CD4-positive, CD25-positive, alpha-beta regulatory T cell (primary cell): ENCODE measurements at regions not wholly inside any gene's neighbourhood (a gene's known extent, or its start where the extent isn't known, plus 50 kb on each side); places are given as distances from the start of the nearest gene placed in this dataset.

Experiments
- ATAC-seq, 2 donors: fragments of 150-1000 bp; cut with Tn5 transposase; one replicate each; pipeline ENCODE4 v1.10.0; 2021; ENCODE audit warnings: low read depth in 2 of 2, moderate number of reproducible peaks in 2 of 2, moderate library complexity in 1 of 2
- DNase-seq, 3 donors: peaks; one replicate each; pipeline versions ENCODE4 v3.0.0 to v3.0.0-alpha.2; 2012 to 2022; ENCODE audit warnings: mixed read lengths in 1 of 3
- H3K27ac ChIP-seq: one replicate; pipeline ENCODE4 v1.7.0; 2013; ENCODE audit warnings: mild to moderate bottlenecking, low read length; ENCODE audit not compliant: insufficient read depth, poor library complexity, severe bottlenecking
- H3K27me3 ChIP-seq: one replicate; pipeline ENCODE4 v1.7.0; 2013; ENCODE audit warnings: low read length; ENCODE audit not compliant: control insufficient read depth, insufficient read depth
- H3K36me3 ChIP-seq: one replicate; pipeline ENCODE4 v1.7.0; 2013; ENCODE audit warnings: mild to moderate bottlenecking, low read length, moderate library complexity; ENCODE audit not compliant: control insufficient read depth, insufficient read depth
- H3K4me1 ChIP-seq: 2 replicates; pipeline ENCODE4 v1.7.0; 2013; ENCODE audit warnings: mild to moderate bottlenecking, low read length; ENCODE audit not compliant: insufficient read depth, control insufficient read depth, poor library complexity, severe bottlenecking
- H3K4me3 ChIP-seq: one replicate; pipeline ENCODE4 v1.7.0; 2013; ENCODE audit warnings: low read depth, mild to moderate bottlenecking, low read length, moderate library complexity
- H3K9me3 ChIP-seq, 2 experiments: 1 replicate in 1 of 2; 2 replicates in 1 of 2; pipeline ENCODE4 v1.7.0; 2013; ENCODE audit warnings: low read length in 2 of 2, mild to moderate bottlenecking in 1 of 2, moderate library complexity in 1 of 2; ENCODE audit not compliant: control insufficient read depth in 2 of 2
- H3K27ac Mint-ChIP-seq, 3 donors: one replicate each; pipeline ENCODE4 v1.8.0; 2020 to 2022; ENCODE audit warnings: mild to moderate bottlenecking in 3 of 3, mixed read lengths in 3 of 3, moderate library complexity in 2 of 3
- H3K27me3 Mint-ChIP-seq: one replicate; pipeline ENCODE4 v1.8.0; 2022; ENCODE audit warnings: mild to moderate bottlenecking, mixed read lengths
- H3K36me3 Mint-ChIP-seq: one replicate; pipeline ENCODE4 v1.8.0; 2020; ENCODE audit warnings: mixed read lengths
- H3K4me1 Mint-ChIP-seq, 4 donors: one replicate each; pipeline ENCODE4 v1.8.0; 2020 to 2022; ENCODE audit warnings: mixed read lengths in 4 of 4, mild to moderate bottlenecking in 1 of 4
- H3K4me3 Mint-ChIP-seq, 4 donors: one replicate each; pipeline ENCODE4 v1.8.0; 2020 to 2022; ENCODE audit warnings: mild to moderate bottlenecking in 4 of 4, mixed read lengths in 4 of 4, moderate library complexity in 3 of 4
- H3K9me3 Mint-ChIP-seq, 7 donors: one replicate each; pipeline ENCODE4 v1.8.0; 2020 to 2022; ENCODE audit warnings: mixed read lengths in 7 of 7, mild to moderate bottlenecking in 3 of 7, moderate library complexity in 2 of 7

- Mint-ChIP-seq H3K36me3 (no peaks in the 10 kb centered on the region), H3K4me3 (no peak overlapping the region), H3K4me1 (no peaks in the 10 kb centered on the region), H3K27ac (no peak overlapping the region), H3K27me3 (no peaks in the 10 kb centered on the region), H3K9me3 (peaks cover 0 to 13% (median 7%) of the 10 kb centered on the region in 7 donors)
- no peaks in the 10 kb centered on the region for H3K4me1 ChIP-seq
- DNase-seq (no peak), ATAC-seq (no peak)
- peaks cover 0 to 4% of the 10 kb centered on the region in 2 experiments for H3K9me3 ChIP-seq
- no peak overlapping the region for H3K27ac ChIP-seq
- no peak overlapping the region for H3K4me3 ChIP-seq
- H3K27me3 ChIP-seq: no peaks in the 10 kb centered on the region
- H3K36me3 ChIP-seq: no peaks in the 10 kb centered on the region
Measured at GRCh38 chr4:32662803-32663202, 1942.6 kb downstream of the PCDH7 start.

GRCh38 chr4:32672359-32672758 lies 1952.2 kb downstream of the PCDH7 start:
- no peaks in the 10 kb centered on the region for H3K9me3 ChIP-seq
- no peak overlapping the region for H3K27ac Mint-ChIP-seq
- no peaks in the 10 kb centered on the region for H3K4me1 Mint-ChIP-seq
- no peak overlapping the region for H3K27ac ChIP-seq
- no peak for ATAC-seq
- DNase-seq: no peak
- no peak overlapping the region for H3K4me3 Mint-ChIP-seq
- no peaks in the 10 kb centered on the region for H3K27me3 ChIP-seq
- H3K36me3 Mint-ChIP-seq: no peaks in the 10 kb centered on the region
- no peak overlapping the region for H3K4me3 ChIP-seq
- H3K9me3 Mint-ChIP-seq: peaks cover 1 to 16% (median 11%) of the 10 kb centered on the region in 7 donors
- H3K36me3 ChIP-seq: no peaks in the 10 kb centered on the region
- no peaks in the 10 kb centered on the region for H3K27me3 Mint-ChIP-seq
- no peaks in the 10 kb centered on the region for H3K4me1 ChIP-seq

- Histone ChIP-seq H3K27ac (no peak overlapping the region), H3K36me3 (no peaks in the 10 kb centered on the region), H3K4me1 (no peaks in the 10 kb centered on the region), H3K27me3 (no peaks in the 10 kb centered on the region), H3K9me3 (peaks cover 6% of the 10 kb centered on the region in 2 experiments), H3K4me3 (no peak overlapping the region)
- Mint-ChIP-seq H3K4me3 (no peak overlapping the region), H3K9me3 (peaks cover 4 to 28% (median 12%) of the 10 kb centered on the region in 7 donors), H3K27ac (no peak overlapping the region), H3K27me3 (no peaks in the 10 kb centered on the region), H3K4me1 (no peaks in the 10 kb centered on the region), H3K36me3 (no peaks in the 10 kb centered on the region)
- no peak for ATAC-seq
- no peak for DNase-seq
Measured at GRCh38 chr4:32680946-32681345, 1960.8 kb downstream of the PCDH7 start.

GRCh38 chr4:32684160-32684559 lies 1964.0 kb downstream of the PCDH7 start:
- DNase-seq (no peak), ATAC-seq (no peak)
- H3K27me3 Mint-ChIP-seq: no peaks in the 10 kb centered on the region
- no peaks in the 10 kb centered on the region for H3K27me3 ChIP-seq
- H3K9me3 ChIP-seq: peaks cover 6% of the 10 kb centered on the region in 2 experiments
- no peaks in the 10 kb centered on the region for H3K4me1 Mint-ChIP-seq
- no peak overlapping the region for H3K4me3 ChIP-seq
- H3K36me3 Mint-ChIP-seq: no peaks in the 10 kb centered on the region
- H3K36me3 ChIP-seq: no peaks in the 10 kb centered on the region
- H3K27ac Mint-ChIP-seq: no peak overlapping the region
- H3K27ac ChIP-seq: no peak overlapping the region
- no peaks in the 10 kb centered on the region for H3K4me1 ChIP-seq
- H3K4me3 Mint-ChIP-seq: no peak overlapping the region
- peaks cover 4 to 28% (median 11%) of the 10 kb centered on the region in 7 donors for H3K9me3 Mint-ChIP-seq

GRCh38 chr4:32686123-32686522 lies 1966.0 kb downstream of the PCDH7 start:
- ATAC-seq (no peak), DNase-seq (no peak)
- Mint-ChIP-seq H3K4me3 (no peak overlapping the region), H3K36me3 (no peaks in the 10 kb centered on the region), H3K4me1 (no peaks in the 10 kb centered on the region), H3K27ac (no peak overlapping the region), H3K9me3 (peaks cover 4 to 20% (median 8%) of the 10 kb centered on the region in 7 donors), H3K27me3 (no peaks in the 10 kb centered on the region)
- no peaks in the 10 kb centered on the region for H3K27me3 ChIP-seq
- H3K4me1 ChIP-seq: no peaks in the 10 kb centered on the region
- H3K36me3 ChIP-seq: no peaks in the 10 kb centered on the region
- H3K27ac ChIP-seq: no peak overlapping the region
- peaks cover 6 to 7% of the 10 kb centered on the region in 2 experiments for H3K9me3 ChIP-seq
- no peak overlapping the region for H3K4me3 ChIP-seq

GRCh38 chr4:32689518-32689917 lies 1969.3 kb downstream of the PCDH7 start:
- H3K4me3 ChIP-seq: no peak overlapping the region
- H3K4me1 ChIP-seq: no peaks in the 10 kb centered on the region
- no peak overlapping the region for H3K27ac Mint-ChIP-seq
- no peaks in the 10 kb centered on the region for H3K4me1 Mint-ChIP-seq
- no peaks in the 10 kb centered on the region for H3K36me3 Mint-ChIP-seq
- no peak for DNase-seq
- no peaks in the 10 kb centered on the region for H3K27me3 Mint-ChIP-seq
- no peak overlapping the region for H3K4me3 Mint-ChIP-seq
- H3K9me3 ChIP-seq: peaks cover 0 to 6% of the 10 kb centered on the region in 2 experiments
- peaks cover 2 to 22% (median 7%) of the 10 kb centered on the region in 7 donors for H3K9me3 Mint-ChIP-seq
- ATAC-seq: no peak
- no peak overlapping the region for H3K27ac ChIP-seq
- H3K27me3 ChIP-seq: no peaks in the 10 kb centered on the region
- H3K36me3 ChIP-seq: no peaks in the 10 kb centered on the region

GRCh38 chr4:32697281-32697814 lies 1977.2 kb downstream of the PCDH7 start:
- H3K27ac ChIP-seq: no peak overlapping the region
- Mint-ChIP-seq H3K36me3 (no peaks in the 10 kb centered on the region), H3K27me3 (no peaks in the 10 kb centered on the region), H3K4me1 (no peaks in the 10 kb centered on the region), H3K27ac (no peak overlapping the region), H3K4me3 (no peak overlapping the region), H3K9me3 (peaks cover 0 to 41% (median 8%) of the 10 kb centered on the region in 7 donors)
- H3K4me1 ChIP-seq: no peaks in the 10 kb centered on the region
- no peak for DNase-seq
- no peak overlapping the region for H3K4me3 ChIP-seq
- H3K9me3 ChIP-seq: peaks cover 0 to 2% of the 10 kb centered on the region in 2 experiments
- no peak for ATAC-seq
- no peaks in the 10 kb centered on the region for H3K36me3 ChIP-seq
- no peaks in the 10 kb centered on the region for H3K27me3 ChIP-seq

- peaks cover 0 to 21% (median 5%) of the 10 kb centered on the region in 7 donors for H3K9me3 Mint-ChIP-seq
- H3K27me3 Mint-ChIP-seq: no peaks in the 10 kb centered on the region
- no peak for ATAC-seq
- H3K27me3 ChIP-seq: no peaks in the 10 kb centered on the region
- no peak overlapping the region for H3K4me3 ChIP-seq
- no peaks in the 10 kb centered on the region for H3K36me3 ChIP-seq
- no peaks in the 10 kb centered on the region for H3K4me1 Mint-ChIP-seq
- H3K36me3 Mint-ChIP-seq: no peaks in the 10 kb centered on the region
- no peak overlapping the region for H3K4me3 Mint-ChIP-seq
- no peaks in the 10 kb centered on the region for H3K9me3 ChIP-seq
- H3K27ac ChIP-seq: no peak overlapping the region
- DNase-seq: no peak
- H3K4me1 ChIP-seq: no peaks in the 10 kb centered on the region
- no peak overlapping the region for H3K27ac Mint-ChIP-seq
Measured at GRCh38 chr4:32700838-32701237, 1980.7 kb downstream of the PCDH7 start.
